GM23338 (cell line): ENCODE measurements at regions not wholly inside any gene's neighbourhood (a gene's known extent, or its start where the extent isn't known, plus 50 kb on each side); places are given as distances from the start of the nearest gene placed in this dataset.

Source experiments
- ATAC-seq: fragments of 200-7000 bp; cut with Tn5 transposase; 3 replicates; pipeline ENCODE4 v1.9.1; 2020
- DNase-seq: peaks from one replicate; pipeline ENCODE4 v3.0.0-alpha.2; 2015; ENCODE audit warnings: low spot score
- H2AFZ ChIP-seq: fragments of 200-600 bp; sonication (generic); 2 replicates; pipeline ENCODE4 v1.8.0; 2016; ENCODE audit warnings: antibody characterized with exemption, mild to moderate bottlenecking, moderate library complexity
- H3F3A ChIP-seq: fragments of 200-600 bp; sonication (generic); replicated peaks from 2 replicates; pipeline ENCODE4 v1.8.0; 2017; ENCODE audit warnings: antibody characterized with exemption, mixed run types, low read depth
- H3K27ac ChIP-seq: fragments of 200-600 bp; sonication (generic); 2 replicates; pipeline ENCODE4 v1.6.1; 2016; ENCODE audit warnings: low read depth
- H3K27me3 ChIP-seq: fragments of 200-600 bp; sonication (generic); 2 replicates; pipeline ENCODE4 v1.8.0; 2016; ENCODE audit warnings: mild to moderate bottlenecking, mixed run types, moderate library complexity; ENCODE audit not compliant: insufficient read depth
- H3K36me3 ChIP-seq: fragments of 200-600 bp; sonication (generic); 2 replicates; pipeline ENCODE4 v1.8.0; 2016; ENCODE audit warnings: mild to moderate bottlenecking; ENCODE audit not compliant: insufficient read depth
- H3K4me1 ChIP-seq: fragments of 200-600 bp; sonication (generic); 2 replicates; pipeline ENCODE4 v1.8.0; 2016; ENCODE audit warnings: mild to moderate bottlenecking, moderate library complexity; ENCODE audit not compliant: insufficient read depth
- H3K4me2 ChIP-seq: fragments of 200-600 bp; sonication (generic); 2 replicates; pipeline ENCODE4 v1.7.1; 2017; ENCODE audit warnings: mixed run types
- H3K4me3 ChIP-seq: fragments of 200-600 bp; sonication (generic); 2 replicates; pipeline ENCODE4 v1.6.1; 2016; ENCODE audit warnings: mixed run types
- H3K79me2 ChIP-seq: fragments of 200-600 bp; sonication (generic); replicated peaks from 2 replicates; pipeline ENCODE4 v1.8.0; 2017; ENCODE audit warnings: mild to moderate bottlenecking; ENCODE audit not compliant: insufficient read depth
- H3K9me2 ChIP-seq: fragments of 200-600 bp; sonication (generic); 2 replicates; pipeline ENCODE4 v1.8.0; 2017; ENCODE audit not compliant: insufficient read depth
- H4K20me1 ChIP-seq: fragments of 200-600 bp; sonication (generic); replicated peaks from 2 replicates; pipeline ENCODE4 v1.8.0; 2017; ENCODE audit warnings: mild to moderate bottlenecking; ENCODE audit not compliant: insufficient read depth
- H3K27ac Mint-ChIP-seq: 2 replicates; pipeline ENCODE4 v1.8.0; 2020; ENCODE audit warnings: inconsistent platforms, mild to moderate bottlenecking, moderate library complexity, mixed read lengths
- H3K27me3 Mint-ChIP-seq: 3 replicates; pipeline ENCODE4 v1.8.0; 2022; ENCODE audit warnings: low read depth, mild to moderate bottlenecking, moderate library complexity, mixed read lengths, inconsistent platforms; ENCODE audit not compliant: insufficient read depth, poor library complexity
- H3K36me3 Mint-ChIP-seq: 3 replicates; pipeline ENCODE4 v1.8.0; 2021; ENCODE audit warnings: low read depth, mild to moderate bottlenecking, inconsistent platforms, moderate library complexity, mixed read lengths
- H3K4me1 Mint-ChIP-seq: 3 replicates; pipeline ENCODE4 v1.8.0; 2020; ENCODE audit warnings: mild to moderate bottlenecking, inconsistent platforms, mixed read lengths
- H3K4me3 Mint-ChIP-seq: 3 replicates; pipeline ENCODE4 v1.8.0; 2021; ENCODE audit warnings: moderate library complexity, mild to moderate bottlenecking, inconsistent platforms, mixed read lengths
- H3K9me3 Mint-ChIP-seq: 3 replicates; pipeline ENCODE4 v1.8.0; 2020; ENCODE audit warnings: moderate library complexity, mild to moderate bottlenecking, inconsistent platforms, mixed read lengths
- CREB1 ChIP-seq: fragments of 250-450 bp; sonication (Bioruptor Pico); IDR thresholded peaks from 2 replicates; pipeline ENCODE4 v1.5.0; 2020; ENCODE audit warnings: low read depth, mild to moderate bottlenecking, moderate library complexity
- EZH2phosphoT487 ChIP-seq: fragments of 200-600 bp; sonication (generic); IDR thresholded peaks from one replicate; pipeline ENCODE4 v1.8.1; 2018; ENCODE audit warnings: antibody characterized with exemption; ENCODE audit not compliant: unreplicated experiment
- JUNB ChIP-seq: IDR thresholded peaks from one replicate; pipeline ENCODE4 v1.6.1; 2016; ENCODE audit warnings: antibody characterized with exemption; ENCODE audit not compliant: unreplicated experiment
- NANOG ChIP-seq: IDR thresholded peaks from 2 replicates; pipeline ENCODE4 v1.6.1; 2016; ENCODE audit warnings: antibody characterized with exemption, borderline replicate concordance
- POLR2AphosphoS5 ChIP-seq: IDR thresholded peaks from 2 replicates; pipeline ENCODE4 v1.6.1; 2016; ENCODE audit warnings: antibody characterized with exemption, low read depth
- STAT1 ChIP-seq: IDR thresholded peaks from one replicate; pipeline ENCODE4 v1.6.1; 2016; ENCODE audit warnings: antibody characterized with exemption; ENCODE audit not compliant: unreplicated experiment
- ZNF114 ChIP-seq: fragments of 250-450 bp; sonication (Bioruptor Pico); IDR thresholded peaks from 2 replicates; pipeline ENCODE4 v1.5.0; 2020; ENCODE audit warnings: mild to moderate bottlenecking, moderate library complexity
- ZNF331 ChIP-seq: fragments of 250-450 bp; sonication (Bioruptor Pico); IDR thresholded peaks from 2 replicates; pipeline ENCODE4 v1.5.0; 2020; ENCODE audit warnings: low read depth, mild to moderate bottlenecking, moderate library complexity
- TF ChIP-seq, protein P1 (sequence below): fragments of 250-450 bp; sonication (Bioruptor Pico); IDR thresholded peaks from 2 replicates; pipeline ENCODE4 v1.5.0; 2020; ENCODE audit warnings: mild to moderate bottlenecking, moderate library complexity
- TF ChIP-seq, protein P2 (sequence below): IDR thresholded peaks from one replicate; pipeline ENCODE4 v1.6.1; 2018; ENCODE audit warnings: antibody characterized with exemption; ENCODE audit not compliant: unreplicated experiment
- TF ChIP-seq, protein P3 (sequence below), 2 experiments: fragments of 200-600 bp in 1 of 2; sonication (generic) in 1 of 2; conservative IDR thresholded peaks; 2 replicates each; pipeline versions ENCODE4 v1.5.1 to v1.6.1; 2016 to 2017; ENCODE audit warnings: antibody characterized with exemption in 2 of 2, low read depth in 2 of 2, mild to moderate bottlenecking in 2 of 2, moderate library complexity in 1 of 2

DNA sequence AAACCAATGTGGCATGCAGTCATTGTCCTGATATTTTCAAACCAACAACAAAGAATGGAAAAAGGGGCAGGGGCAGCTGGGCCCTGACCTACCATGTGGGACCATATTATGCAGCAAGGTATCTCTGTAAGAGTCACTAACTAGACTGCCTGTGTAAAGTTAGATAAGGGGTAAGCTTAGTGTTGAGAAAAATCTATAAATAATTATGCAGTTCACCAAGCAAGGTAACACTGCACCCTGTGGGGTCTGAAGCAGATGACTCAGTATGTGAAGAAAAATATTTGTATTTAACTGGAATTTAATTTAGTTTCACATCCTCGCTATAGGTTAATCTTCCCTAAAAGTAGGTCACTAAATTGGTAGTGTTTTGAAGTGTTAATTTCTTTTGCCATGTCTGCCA lies 99.3 kb downstream of the PPP1R3A start:
- no peaks in the 10 kb centered on the region for H3K36me3 ChIP-seq
- H3K4me3 Mint-ChIP-seq: no peak overlapping the region
- H4K20me1 ChIP-seq: no peaks in the 10 kb centered on the region
- H3K27me3 ChIP-seq: no peaks in the 10 kb centered on the region
- no peaks in the 10 kb centered on the region for H3K36me3 Mint-ChIP-seq
- H3K9me3 Mint-ChIP-seq: no peaks in the 10 kb centered on the region
- no peaks in the 10 kb centered on the region for H3F3A ChIP-seq
- TF ChIP-seq, protein P1, sequence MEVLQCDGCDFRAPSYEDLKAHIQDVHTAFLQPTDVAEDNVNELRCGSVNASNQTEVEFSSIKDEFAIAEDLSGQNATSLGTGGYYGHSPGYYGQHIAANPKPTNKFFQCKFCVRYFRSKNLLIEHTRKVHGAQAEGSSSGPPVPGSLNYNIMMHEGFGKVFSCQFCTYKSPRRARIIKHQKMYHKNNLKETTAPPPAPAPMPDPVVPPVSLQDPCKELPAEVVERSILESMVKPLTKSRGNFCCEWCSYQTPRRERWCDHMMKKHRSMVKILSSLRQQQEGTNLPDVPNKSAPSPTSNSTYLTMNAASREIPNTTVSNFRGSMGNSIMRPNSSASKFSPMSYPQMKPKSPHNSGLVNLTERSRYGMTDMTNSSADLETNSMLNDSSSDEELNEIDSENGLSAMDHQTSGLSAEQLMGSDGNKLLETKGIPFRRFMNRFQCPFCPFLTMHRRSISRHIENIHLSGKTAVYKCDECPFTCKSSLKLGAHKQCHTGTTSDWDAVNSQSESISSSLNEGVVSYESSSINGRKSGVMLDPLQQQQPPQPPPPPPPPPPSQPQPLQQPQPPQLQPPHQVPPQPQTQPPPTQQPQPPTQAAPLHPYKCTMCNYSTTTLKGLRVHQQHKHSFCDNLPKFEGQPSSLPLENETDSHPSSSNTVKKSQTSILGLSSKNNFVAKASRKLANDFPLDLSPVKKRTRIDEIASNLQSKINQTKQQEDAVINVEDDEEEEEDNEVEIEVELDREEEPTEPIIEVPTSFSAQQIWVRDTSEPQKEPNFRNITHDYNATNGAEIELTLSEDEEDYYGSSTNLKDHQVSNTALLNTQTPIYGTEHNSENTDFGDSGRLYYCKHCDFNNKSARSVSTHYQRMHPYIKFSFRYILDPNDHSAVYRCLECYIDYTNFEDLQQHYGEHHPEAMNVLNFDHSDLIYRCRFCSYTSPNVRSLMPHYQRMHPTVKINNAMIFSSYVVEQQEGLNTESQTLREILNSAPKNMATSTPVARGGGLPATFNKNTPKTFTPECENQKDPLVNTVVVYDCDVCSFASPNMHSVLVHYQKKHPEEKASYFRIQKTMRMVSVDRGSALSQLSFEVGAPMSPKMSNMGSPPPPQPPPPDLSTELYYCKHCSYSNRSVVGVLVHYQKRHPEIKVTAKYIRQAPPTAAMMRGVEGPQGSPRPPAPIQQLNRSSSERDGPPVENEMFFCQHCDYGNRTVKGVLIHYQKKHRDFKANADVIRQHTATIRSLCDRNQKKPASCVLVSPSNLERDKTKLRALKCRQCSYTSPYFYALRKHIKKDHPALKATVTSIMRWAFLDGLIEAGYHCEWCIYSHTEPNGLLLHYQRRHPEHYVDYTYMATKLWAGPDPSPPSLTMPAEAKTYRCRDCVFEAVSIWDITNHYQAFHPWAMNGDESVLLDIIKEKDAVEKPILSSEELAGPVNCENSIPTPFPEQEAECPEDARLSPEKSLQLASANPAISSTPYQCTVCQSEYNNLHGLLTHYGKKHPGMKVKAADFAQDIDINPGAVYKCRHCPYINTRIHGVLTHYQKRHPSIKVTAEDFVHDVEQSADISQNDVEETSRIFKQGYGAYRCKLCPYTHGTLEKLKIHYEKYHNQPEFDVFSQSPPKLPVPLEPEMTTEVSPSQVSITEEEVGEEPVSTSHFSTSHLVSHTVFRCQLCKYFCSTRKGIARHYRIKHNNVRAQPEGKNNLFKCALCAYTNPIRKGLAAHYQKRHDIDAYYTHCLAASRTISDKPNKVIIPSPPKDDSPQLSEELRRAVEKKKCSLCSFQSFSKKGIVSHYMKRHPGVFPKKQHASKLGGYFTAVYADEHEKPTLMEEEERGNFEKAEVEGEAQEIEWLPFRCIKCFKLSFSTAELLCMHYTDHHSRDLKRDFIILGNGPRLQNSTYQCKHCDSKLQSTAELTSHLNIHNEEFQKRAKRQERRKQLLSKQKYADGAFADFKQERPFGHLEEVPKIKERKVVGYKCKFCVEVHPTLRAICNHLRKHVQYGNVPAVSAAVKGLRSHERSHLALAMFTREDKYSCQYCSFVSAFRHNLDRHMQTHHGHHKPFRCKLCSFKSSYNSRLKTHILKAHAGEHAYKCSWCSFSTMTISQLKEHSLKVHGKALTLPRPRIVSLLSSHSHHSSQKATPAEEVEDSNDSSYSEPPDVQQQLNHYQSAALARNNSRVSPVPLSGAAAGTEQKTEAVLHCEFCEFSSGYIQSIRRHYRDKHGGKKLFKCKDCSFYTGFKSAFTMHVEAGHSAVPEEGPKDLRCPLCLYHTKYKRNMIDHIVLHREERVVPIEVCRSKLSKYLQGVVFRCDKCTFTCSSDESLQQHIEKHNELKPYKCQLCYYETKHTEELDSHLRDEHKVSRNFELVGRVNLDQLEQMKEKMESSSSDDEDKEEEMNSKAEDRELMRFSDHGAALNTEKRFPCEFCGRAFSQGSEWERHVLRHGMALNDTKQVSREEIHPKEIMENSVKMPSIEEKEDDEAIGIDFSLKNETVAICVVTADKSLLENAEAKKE (CRISPR knock-in tag): no peak
- TF ChIP-seq ZNF331 (CRISPR knock-in tag): no peak
- TF ChIP-seq POLR2AphosphoS5: no peak
- no peak for TF ChIP-seq ZNF114 (CRISPR knock-in tag)
- TF ChIP-seq NANOG: no peak
- TF ChIP-seq JUNB: no peak
- no peak for TF ChIP-seq STAT1
- TF ChIP-seq EZH2phosphoT487: no peak
- no peak overlapping the region for H3K4me3 ChIP-seq
- H3K9me2 ChIP-seq: no peaks in the 10 kb centered on the region; the same call in 1 of the 2 replicates
- H3K4me1 Mint-ChIP-seq: peaks cover 7% of the 10 kb centered on the region
- DNase-seq (no peak), ATAC-seq (no peak)
- H3K4me2 ChIP-seq: no peak overlapping the region
- H3K79me2 ChIP-seq: no peaks in the 10 kb centered on the region
- no peak overlapping the region for H3K27ac Mint-ChIP-seq
- H2AFZ ChIP-seq: no peak overlapping the region
- peaks cover 2% of the 10 kb centered on the region for H3K27me3 Mint-ChIP-seq
- no peaks in the 10 kb centered on the region; the same call in 1 of the 2 replicates for H3K4me1 ChIP-seq
- H3K27ac ChIP-seq: no peak overlapping the region

DNA sequence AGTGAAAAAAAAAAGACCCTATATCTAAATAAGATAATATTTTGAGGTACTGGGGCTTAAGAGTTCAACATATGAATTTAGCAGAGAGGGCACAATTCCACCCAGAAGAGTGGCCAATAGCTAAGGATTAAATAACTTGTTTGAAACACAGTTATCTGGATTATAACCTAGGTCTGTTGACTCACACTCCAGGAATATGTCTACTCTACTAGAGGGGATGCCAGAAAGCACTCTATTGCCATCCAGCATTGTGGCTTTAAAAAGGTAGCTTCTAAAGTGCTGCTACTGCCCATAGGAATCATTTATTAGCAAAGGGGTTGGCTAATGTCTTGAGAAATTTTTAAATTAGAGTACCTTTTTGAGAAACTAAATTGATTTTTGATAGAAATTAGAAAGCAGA lies 102.2 kb downstream of the PPP1R3A start:
- Mint-ChIP-seq H3K4me1 (no peaks in the 10 kb centered on the region), H3K9me3 (no peaks in the 10 kb centered on the region), H3K27me3 (peaks cover 2% of the 10 kb centered on the region), H3K4me3 (no peak overlapping the region), H3K36me3 (no peaks in the 10 kb centered on the region), H3K27ac (no peak overlapping the region)
- Histone ChIP-seq H3K4me2 (no peak overlapping the region), H3K27ac (no peak overlapping the region), H4K20me1 (no peaks in the 10 kb centered on the region), H3K36me3 (no peaks in the 10 kb centered on the region), H3K4me1 (no peaks in the 10 kb centered on the region), H3K9me2 (no peaks in the 10 kb centered on the region; the same call in 1 of the 2 replicates), H2AFZ (no peak overlapping the region), H3F3A (no peaks in the 10 kb centered on the region), H3K79me2 (no peaks in the 10 kb centered on the region), H3K4me3 (no peak overlapping the region), H3K27me3 (no peaks in the 10 kb centered on the region)
- ATAC-seq (no peak), DNase-seq (no peak)
- TF ChIP-seq JUNB: no peak
- TF ChIP-seq, protein P2, sequence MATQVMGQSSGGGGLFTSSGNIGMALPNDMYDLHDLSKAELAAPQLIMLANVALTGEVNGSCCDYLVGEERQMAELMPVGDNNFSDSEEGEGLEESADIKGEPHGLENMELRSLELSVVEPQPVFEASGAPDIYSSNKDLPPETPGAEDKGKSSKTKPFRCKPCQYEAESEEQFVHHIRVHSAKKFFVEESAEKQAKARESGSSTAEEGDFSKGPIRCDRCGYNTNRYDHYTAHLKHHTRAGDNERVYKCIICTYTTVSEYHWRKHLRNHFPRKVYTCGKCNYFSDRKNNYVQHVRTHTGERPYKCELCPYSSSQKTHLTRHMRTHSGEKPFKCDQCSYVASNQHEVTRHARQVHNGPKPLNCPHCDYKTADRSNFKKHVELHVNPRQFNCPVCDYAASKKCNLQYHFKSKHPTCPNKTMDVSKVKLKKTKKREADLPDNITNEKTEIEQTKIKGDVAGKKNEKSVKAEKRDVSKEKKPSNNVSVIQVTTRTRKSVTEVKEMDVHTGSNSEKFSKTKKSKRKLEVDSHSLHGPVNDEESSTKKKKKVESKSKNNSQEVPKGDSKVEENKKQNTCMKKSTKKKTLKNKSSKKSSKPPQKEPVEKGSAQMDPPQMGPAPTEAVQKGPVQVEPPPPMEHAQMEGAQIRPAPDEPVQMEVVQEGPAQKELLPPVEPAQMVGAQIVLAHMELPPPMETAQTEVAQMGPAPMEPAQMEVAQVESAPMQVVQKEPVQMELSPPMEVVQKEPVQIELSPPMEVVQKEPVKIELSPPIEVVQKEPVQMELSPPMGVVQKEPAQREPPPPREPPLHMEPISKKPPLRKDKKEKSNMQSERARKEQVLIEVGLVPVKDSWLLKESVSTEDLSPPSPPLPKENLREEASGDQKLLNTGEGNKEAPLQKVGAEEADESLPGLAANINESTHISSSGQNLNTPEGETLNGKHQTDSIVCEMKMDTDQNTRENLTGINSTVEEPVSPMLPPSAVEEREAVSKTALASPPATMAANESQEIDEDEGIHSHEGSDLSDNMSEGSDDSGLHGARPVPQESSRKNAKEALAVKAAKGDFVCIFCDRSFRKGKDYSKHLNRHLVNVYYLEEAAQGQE: no peak
- TF ChIP-seq CREB1 (CRISPR knock-in tag): no peak
- TF ChIP-seq STAT1: no peak
- TF ChIP-seq, protein P3, sequence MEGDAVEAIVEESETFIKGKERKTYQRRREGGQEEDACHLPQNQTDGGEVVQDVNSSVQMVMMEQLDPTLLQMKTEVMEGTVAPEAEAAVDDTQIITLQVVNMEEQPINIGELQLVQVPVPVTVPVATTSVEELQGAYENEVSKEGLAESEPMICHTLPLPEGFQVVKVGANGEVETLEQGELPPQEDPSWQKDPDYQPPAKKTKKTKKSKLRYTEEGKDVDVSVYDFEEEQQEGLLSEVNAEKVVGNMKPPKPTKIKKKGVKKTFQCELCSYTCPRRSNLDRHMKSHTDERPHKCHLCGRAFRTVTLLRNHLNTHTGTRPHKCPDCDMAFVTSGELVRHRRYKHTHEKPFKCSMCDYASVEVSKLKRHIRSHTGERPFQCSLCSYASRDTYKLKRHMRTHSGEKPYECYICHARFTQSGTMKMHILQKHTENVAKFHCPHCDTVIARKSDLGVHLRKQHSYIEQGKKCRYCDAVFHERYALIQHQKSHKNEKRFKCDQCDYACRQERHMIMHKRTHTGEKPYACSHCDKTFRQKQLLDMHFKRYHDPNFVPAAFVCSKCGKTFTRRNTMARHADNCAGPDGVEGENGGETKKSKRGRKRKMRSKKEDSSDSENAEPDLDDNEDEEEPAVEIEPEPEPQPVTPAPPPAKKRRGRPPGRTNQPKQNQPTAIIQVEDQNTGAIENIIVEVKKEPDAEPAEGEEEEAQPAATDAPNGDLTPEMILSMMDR (conservative IDR thresholded peaks at IDR 0.05; ENCODE audit: low read depth in 2 of 2): no peak
